NOMO-1 (cell line): ENCODE measurements at regions not wholly inside any gene's neighbourhood (a gene's known extent, or its start where the extent isn't known, plus 50 kb on each side); places are given as distances from the start of the nearest gene placed in this dataset.
A peak's percentile ranks its signal among the peaks of the same experiment; 100 is the strongest.
"Not testable (repeated sequence)": the region's sequence is repeated elsewhere in the genome, so short reads cannot be mapped to it uniquely, and the experiment has no call there.

Experiments used
- DNase-seq, 2 experiments: peaks; one replicate each; lab custom pipeline; 2025; ENCODE audit not compliant: unreplicated experiment in 2 of 2; lab: John Stamatoyannopoulos, UW

GRCh38 chr1:181251713-181252075, 163.2 kb downstream of the IER5 start:
- DNase-seq = no peak

- not testable (repeated sequence) for DNase-seq
Measured at GRCh38 chr1:181253601-181254000, 165.1 kb downstream of the IER5 start.

DNA sequence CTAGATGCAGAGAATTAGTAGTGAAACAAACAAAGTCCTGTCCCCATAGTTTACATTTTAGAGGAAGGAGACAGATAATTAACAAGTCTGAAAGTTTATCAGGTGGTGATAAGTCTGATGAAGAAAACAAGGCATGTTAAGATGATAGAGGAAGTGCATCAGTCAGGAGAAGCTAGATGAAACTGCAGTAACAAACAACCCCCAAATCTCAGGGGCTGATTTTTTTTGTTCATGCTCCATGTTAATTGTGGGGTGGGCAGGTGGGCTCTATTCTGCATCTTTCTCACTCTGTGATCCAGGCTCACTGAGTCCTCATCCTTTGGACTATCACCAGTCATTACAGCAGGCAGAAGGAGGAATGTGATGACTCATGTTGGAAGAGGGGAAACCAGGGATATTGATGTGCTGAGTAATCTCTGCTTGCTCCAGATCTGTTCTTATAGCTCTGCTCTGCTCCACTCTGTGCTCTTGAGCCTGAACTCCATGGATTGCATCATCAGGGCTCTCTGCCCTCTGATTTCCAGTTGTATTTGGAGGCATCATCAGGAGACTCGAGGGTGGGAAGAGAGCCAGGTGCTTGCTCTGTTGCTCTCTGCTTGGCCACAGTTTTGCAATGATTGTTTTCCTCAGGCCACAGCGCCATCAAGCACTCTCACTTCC, 166.9 kb downstream of the IER5 start:
- no peak for DNase-seq

GRCh38 chr1:181257117-181257516, 168.6 kb downstream of the IER5 start:
- no peak for DNase-seq

DNA sequence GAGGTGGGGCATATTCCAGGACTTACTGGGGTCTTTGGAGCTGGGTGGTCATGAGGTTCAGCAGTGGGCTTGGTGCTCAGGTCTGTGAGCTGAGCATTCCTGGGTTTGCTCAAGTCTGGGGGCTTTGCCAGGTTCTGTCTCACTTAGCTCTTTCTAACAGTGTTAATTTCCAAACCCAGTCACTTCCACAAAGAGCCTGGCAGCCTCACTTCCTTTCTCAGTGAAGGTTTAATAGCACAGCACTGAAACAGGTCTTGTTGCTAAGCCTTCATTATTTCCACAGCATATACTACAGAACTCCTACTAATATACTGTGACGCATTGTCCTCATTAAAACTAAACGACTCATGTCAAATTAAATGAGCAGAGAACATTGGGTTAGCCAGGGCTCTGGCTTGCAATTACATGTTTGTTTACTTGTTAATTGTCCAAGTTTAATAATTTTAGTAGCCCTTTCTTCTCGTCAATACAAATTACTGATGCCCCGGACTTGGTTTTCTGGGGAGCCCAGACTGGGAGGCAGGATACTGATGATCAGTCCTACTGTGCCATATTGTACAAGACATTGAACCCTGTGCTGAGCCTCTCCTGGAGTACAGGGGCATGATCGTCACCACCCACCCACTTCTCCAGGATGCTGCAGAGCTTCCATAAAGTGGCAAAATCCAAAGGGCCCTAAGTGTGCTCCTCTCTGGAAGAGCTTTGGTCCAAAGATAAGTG, 170.7 kb downstream of the IER5 start:
- DNase-seq = no peak

DNA sequence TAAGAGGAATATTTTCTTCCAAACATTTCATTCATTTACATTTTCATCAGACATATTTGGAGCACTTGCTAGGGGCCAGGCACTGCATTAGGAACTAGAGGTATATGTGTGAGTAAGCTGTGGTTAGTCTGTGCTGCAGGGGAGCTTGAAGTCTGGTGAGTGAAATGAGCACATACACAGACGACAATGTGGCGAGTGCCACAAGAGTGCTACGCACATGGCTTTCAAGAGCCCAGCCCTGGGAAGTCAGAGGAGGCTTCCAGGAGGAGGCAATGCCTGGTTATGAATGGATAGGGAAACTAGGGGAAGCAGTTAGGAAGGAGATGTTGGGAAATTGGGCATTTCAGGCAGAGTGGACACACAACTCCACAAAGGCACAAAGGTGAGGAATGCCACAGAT, 171.8 kb downstream of the IER5 start:
- DNase-seq = no peak

GRCh38 chr1:181260994-181261393, 172.5 kb downstream of the IER5 start:
- no peak for DNase-seq

- DNase-seq = no peak
Measured at GRCh38 chr1:181262069-181262468, 173.6 kb downstream of the IER5 start.

DNA sequence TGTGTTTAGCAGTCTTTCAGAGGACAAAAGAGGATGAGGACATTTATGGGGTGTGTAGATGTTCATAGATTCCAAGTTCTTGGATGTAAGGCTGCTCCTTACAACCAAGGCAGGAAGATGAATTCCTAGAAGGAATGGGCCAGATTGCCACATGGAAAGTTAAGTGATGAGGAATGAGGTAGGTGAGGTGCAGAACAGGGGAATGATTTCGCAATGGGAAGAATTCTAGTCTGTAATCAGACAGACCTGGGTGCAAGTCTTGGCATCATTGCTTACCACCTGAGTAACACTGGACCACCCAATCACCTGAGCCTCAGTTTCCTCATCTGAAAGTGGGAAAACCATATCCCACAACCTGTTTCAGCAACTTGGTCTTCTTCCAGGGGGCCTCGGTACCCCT, 174.9 kb downstream of the IER5 start:
- no peak for DNase-seq

DNA sequence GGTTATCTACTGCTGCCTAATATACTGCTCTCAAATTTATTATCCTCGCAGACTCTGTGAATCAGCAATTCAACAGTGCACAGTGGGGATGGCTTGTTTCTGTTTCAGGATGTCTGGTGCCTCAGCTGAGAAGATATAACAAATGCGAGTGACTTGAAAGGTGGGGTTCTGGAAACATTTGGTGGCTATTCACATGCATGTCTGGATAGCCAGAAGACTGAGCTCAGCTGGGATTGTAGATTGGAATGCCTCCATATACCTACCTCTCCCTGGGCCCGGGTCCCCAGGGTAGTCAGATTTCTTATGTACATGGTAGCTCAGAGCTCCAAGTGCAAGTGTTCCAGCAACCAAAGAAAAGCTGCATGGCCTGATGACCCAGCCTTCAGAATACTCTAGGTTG, 176.3 kb downstream of the IER5 start:
- no peak for DNase-seq

DNA sequence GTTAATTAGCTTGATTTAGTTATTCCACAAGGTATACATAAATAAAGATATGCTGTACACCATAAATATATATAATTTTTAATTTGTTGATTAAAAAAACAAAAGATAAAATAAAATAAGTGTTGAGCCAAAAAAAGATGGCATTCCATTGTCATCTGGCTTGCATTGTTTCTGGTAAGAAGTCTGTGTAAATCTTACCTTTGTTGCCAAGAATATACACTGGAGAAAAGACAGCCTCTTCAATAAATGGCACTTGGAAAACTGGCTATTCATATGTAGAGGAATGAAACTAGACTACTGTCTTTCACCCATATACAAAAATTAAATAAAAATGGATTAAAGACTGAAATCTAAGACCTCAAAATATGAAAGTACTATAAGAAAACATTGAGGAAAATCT, 196.5 kb downstream of the IER5 start:
- DNase-seq = peak in 1 of 2 experiments; percentile 2

DNA sequence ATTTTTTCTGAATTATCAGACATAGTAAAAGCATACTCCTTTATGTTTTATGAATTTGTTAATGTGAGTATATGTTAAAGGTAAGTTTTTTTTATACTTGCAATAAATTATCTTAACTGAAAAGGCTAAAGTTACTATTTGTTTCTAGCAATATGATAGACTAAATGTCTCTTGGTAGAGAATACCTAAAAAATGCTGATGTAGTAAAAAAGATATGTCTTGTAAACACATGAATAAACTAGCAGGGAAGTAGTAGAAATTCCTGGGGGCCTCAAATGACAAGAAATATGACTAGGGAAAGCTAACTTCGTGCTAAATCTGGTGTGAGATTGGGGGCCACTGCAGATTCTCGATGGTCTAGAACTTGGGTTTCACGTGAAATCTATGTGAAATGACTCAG, 188.1 kb upstream of the CACNA1E start:
- DNase-seq = no peak

- no peak for DNase-seq
Measured at GRCh38 chr1:181296180-181296579, 187.1 kb upstream of the CACNA1E start.

DNA sequence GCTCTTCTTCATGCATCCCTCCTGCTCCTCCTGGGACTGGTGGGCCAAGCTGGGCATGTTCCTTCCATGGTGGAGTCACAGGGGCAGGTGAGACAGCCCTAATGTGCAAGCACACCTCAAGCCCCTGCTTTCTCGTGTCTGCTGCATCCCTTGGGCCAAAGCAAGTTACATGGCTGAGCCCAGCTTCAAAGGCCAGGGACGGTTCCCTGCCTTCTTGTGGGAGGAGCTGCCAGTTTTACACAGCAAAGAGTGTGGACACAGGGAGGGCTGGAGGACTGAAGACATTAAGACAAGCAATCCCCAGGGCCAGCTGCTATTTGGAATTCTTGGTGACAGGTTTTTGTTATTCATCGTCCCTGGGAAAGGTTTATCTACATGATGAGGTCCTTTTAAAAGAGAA, 175.2 kb upstream of the CACNA1E start:
- no peak for DNase-seq

DNA sequence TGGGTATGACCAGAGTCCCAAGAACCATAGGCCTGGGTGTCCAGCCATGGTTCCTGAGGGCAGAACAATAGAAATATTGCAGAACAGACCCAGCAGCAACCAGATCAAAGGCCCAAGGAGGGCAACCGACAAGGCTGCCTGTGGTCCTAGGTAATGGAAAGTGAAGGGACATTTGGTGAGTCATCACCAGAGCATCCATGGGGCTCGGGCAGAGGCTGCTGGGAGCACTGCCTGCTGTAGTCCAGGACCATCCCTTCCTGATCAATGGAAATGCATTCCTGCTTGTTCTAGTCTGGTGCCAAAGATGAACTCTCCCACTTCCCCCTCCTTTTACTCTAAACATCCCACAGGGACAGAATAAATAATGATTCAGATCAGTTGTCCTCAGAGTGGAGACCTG, 172.8 kb upstream of the CACNA1E start:
- DNase-seq = no peak

- DNase-seq = no peak
Measured at GRCh38 chr1:181312946-181313345, 170.4 kb upstream of the CACNA1E start.

DNA sequence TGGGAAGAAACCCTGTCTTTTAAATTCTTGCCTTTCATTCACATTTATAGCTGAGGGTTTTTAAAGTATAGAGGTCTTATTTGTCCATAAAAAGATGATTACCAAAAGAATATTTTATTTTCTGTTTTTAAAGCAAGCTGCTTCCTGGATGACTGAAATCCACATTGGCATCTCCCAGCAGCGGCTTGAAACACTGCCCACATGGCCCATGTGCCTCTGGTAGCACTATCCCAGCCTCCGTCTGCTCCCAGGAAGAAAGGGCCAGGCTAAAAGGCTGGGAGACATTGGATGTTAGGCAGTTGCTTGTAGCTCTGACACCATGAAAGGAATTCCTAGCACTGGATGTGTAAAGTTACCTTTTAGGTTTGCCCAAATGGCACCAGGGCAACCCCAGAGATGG, 169.9 kb upstream of the CACNA1E start:
- DNase-seq = no peak

- DNase-seq = no peak
Measured at GRCh38 chr1:181314010-181314409, 169.3 kb upstream of the CACNA1E start.

DNA sequence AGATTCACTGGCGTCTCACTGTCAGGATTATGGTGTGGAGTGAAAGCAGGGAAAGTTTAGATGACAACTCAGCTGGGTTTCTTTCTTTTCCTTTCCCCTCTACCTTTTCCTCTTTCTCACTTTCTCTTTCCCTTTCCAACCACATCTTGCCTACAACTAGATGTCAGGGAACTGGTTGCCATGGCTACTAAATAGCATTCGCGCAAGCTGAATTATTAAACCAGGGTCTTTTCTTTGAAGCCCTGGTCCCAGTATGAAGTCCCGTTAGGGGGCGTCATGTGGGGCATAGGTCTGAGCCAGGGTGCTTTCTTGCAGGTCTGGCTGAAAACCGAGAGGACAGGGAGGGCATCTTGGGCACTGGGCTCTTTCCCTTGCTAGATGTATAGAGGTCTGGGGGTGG, 168.4 kb upstream of the CACNA1E start:
- DNase-seq = no peak

- peak; percentile 36 to 38 for DNase-seq
Measured at GRCh38 chr1:181317261-181317930, 165.9 kb upstream of the CACNA1E start.

- peak in 1 of 2 experiments; percentile 38 for DNase-seq
Measured at GRCh38 chr1:181318022-181318857, 165.1 kb upstream of the CACNA1E start.
